ENCODE measurements at regions not wholly inside any gene's neighbourhood (a gene's known extent, or its start where the extent isn't known, plus 50 kb on each side); places are given as distances from the start of the nearest gene placed in this dataset.

GRCh38 chr4:106647451-106647850, 278.9 kb upstream of the GIMD1 start:
- no peak overlapping the region for H3K4me3 Mint-ChIP-seq
- H4K20me1 ChIP-seq (ENCODE audit: insufficient read depth, low read length): no peaks in the 10 kb centered on the region
- no peak overlapping the region for H3K27ac Mint-ChIP-seq
- no peak overlapping the region for H3K27ac ChIP-seq (ENCODE audit: low read depth in 1 of 2, low read length in 2 of 2)
- H3K9me3 Mint-ChIP-seq: peaks cover 3 to 10% (median 9%) of the 10 kb centered on the region in 7 donors
- intact Hi-C loops (cut with micrococcal nuclease): no loop called here
- peaks cover 0 to 5% of the 10 kb centered on the region in 2 donors for H3K9me3 ChIP-seq (replicated peaks in 1 of 2; ENCODE audit: control insufficient read depth in 1 of 2, insufficient read depth in 1 of 2, low read length in 2 of 2)
- peaks cover 0 to 8% (median 2%) of the 10 kb centered on the region in 3 donors for H3K27me3 Mint-ChIP-seq (ENCODE audit: low read depth in 3 of 3)
- H3K27me3 ChIP-seq (ENCODE audit: control insufficient read depth in 2 of 2, insufficient read depth in 2 of 2, low read length in 2 of 2): no peaks in the 10 kb centered on the region
- H3K4me3 ChIP-seq (replicated peaks in 1 of 3; ENCODE audit: low read depth in 2 of 3, low read length in 3 of 3): no peak overlapping the region
- no peak for TF ChIP-seq CTCF (IDR thresholded peaks at IDR 0.05)
- H3K36me3 Mint-ChIP-seq: no peaks in the 10 kb centered on the region
- H3K9ac ChIP-seq (ENCODE audit: insufficient read depth, low read length, poor library complexity, severe bottlenecking): no peak overlapping the region
- no peaks in the 10 kb centered on the region for H3K4me1 Mint-ChIP-seq
- DNase-seq: no peak
- H3K4me1 ChIP-seq (ENCODE audit: control insufficient read depth in 1 of 2, insufficient read depth in 2 of 2, low read length in 2 of 2): no peaks in the 10 kb centered on the region
- H3K36me3 ChIP-seq (replicated peaks in 1 of 2; ENCODE audit: control insufficient read depth in 1 of 2, insufficient read depth in 2 of 2, low read length in 2 of 2): no peaks in the 10 kb centered on the region
- no peaks in the 10 kb centered on the region for H3K79me2 ChIP-seq (ENCODE audit: insufficient read depth, low read length)
- H2AFZ ChIP-seq (ENCODE audit: insufficient read depth, low read depth, low read length, poor library complexity, severe bottlenecking): no peak overlapping the region
- H3K4me2 ChIP-seq (replicated peaks; ENCODE audit: extremely low read depth, low read length, poor library complexity, severe bottlenecking): no peak overlapping the region

GRCh38 chr4:106629268-106629625, 260.7 kb upstream of the GIMD1 start:
- Histone ChIP-seq H3K4me2 (replicated peaks; ENCODE audit: extremely low read depth, low read length, poor library complexity, severe bottlenecking) (no peak overlapping the region), H3K27me3 (ENCODE audit: control insufficient read depth in 2 of 2, insufficient read depth in 2 of 2, low read length in 2 of 2) (no peaks in the 10 kb centered on the region), H3K4me1 (ENCODE audit: control insufficient read depth in 1 of 2, insufficient read depth in 2 of 2, low read length in 2 of 2) (no peaks in the 10 kb centered on the region), H3K4me3 (replicated peaks in 1 of 3; ENCODE audit: low read depth in 2 of 3, low read length in 3 of 3) (no peak overlapping the region), H3K9me3 (replicated peaks in 1 of 2; ENCODE audit: control insufficient read depth in 1 of 2, insufficient read depth in 1 of 2, low read length in 2 of 2) (peaks cover 0 to 4% of the 10 kb centered on the region in 2 donors), H2AFZ (ENCODE audit: insufficient read depth, low read depth, low read length, poor library complexity, severe bottlenecking) (no peak overlapping the region), H3K79me2 (ENCODE audit: insufficient read depth, low read length) (no peaks in the 10 kb centered on the region), H3K36me3 (replicated peaks in 1 of 2; ENCODE audit: control insufficient read depth in 1 of 2, insufficient read depth in 2 of 2, low read length in 2 of 2) (no peaks in the 10 kb centered on the region), H3K27ac (ENCODE audit: low read depth in 1 of 2, low read length in 2 of 2) (no peak overlapping the region), H4K20me1 (ENCODE audit: insufficient read depth, low read length) (no peaks in the 10 kb centered on the region), H3K9ac (ENCODE audit: insufficient read depth, low read length, poor library complexity, severe bottlenecking) (no peak overlapping the region)
- H3K9me3 Mint-ChIP-seq: peaks cover 2 to 9% (median 4%) of the 10 kb centered on the region in 7 donors
- no peak overlapping the region for H3K27ac Mint-ChIP-seq
- no peak overlapping the region for H3K4me3 Mint-ChIP-seq
- WGBS (ENCODE audit: insufficient coverage): no CpG with 5 or more reads among the region's 1 CpG
- H3K4me1 Mint-ChIP-seq: no peaks in the 10 kb centered on the region
- no peaks in the 10 kb centered on the region for H3K36me3 Mint-ChIP-seq
- no peak for TF ChIP-seq CTCF (IDR thresholded peaks at IDR 0.05)
- intact Hi-C loops (cut with micrococcal nuclease): no loop called here
- peaks cover 0 to 4% (median 0%) of the 10 kb centered on the region in 3 donors for H3K27me3 Mint-ChIP-seq (ENCODE audit: low read depth in 3 of 3)
- DNase-seq: no peak
